HG02943 (cell line): ENCODE measurements at regions not wholly inside any gene's neighbourhood (a gene's known extent, or its start where the extent isn't known, plus 50 kb on each side); places are given as distances from the start of the nearest gene placed in this dataset.
"Not testable (repeated sequence)": the region's sequence is repeated elsewhere in the genome, so short reads cannot be mapped to it uniquely, and the experiment has no call there.

Source experiments
- ATAC-seq: cut with Tn5 transposase; IDR thresholded peaks from one replicate; pipeline ENCODE4 v1.9.1; 2021; ENCODE audit warnings: mild to moderate bottlenecking, low read depth, moderate library complexity; ENCODE audit not compliant: unreplicated experiment

DNA sequence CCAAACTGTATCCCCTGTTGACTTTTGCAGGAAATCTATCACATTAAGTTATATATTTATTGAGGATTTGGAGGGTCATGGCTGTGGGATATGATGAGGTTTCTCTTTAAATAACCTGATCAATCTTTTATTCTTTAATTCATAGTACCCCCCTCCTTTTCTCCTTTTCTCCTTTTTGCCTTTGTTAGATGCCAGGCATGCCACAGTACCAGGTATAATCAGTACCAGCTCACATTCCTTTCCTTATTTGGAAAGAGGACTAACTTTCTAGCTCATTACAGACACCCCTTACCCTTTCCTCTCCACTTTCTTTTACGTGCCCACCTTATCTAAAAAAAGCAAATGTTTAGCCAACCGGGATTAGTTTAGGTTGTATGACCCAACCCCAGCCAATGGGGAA, 326.4 kb upstream of the NAALADL2 start:
- ATAC-seq, result no peak

DNA sequence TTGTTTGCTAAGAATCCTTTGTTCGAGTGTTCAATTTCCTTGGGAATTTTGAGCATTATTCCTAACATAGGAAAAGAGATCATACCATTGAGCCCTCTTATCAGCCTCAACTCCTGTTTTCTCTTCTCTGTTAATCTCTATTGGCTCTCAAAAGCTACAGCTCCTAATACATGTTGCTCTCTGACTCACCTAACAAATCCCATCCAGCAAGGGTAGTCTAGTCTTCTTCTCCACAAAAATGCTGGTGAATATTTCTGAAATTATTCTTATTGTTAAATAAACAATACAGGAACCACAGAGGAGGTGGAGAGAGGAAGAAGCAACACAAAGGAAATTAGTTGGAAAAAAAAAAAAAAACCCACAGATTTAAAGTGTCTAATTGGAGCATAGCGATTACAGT, 325.8 kb upstream of the NAALADL2 start:
- no peak for ATAC-seq

DNA sequence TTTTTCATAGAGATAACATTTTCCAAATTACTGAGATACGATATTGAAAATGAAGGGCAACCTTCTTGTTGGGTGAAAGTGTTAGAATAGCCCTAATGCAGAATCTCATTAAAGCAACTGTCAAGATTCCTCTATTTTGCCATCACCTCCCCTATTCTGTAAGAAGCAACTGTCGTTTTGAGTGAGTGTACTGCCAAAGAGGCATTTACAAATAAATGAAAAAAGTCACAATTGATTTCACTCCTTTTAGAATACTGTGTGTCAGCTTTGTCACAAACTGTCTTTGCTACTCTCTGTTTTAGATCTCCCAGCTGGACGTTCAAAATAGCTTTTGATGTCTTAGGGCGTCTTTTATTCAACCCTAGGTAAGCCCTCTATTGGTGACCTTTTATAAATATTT, 322.8 kb upstream of the NAALADL2 start:
- ATAC-seq, result no peak

DNA sequence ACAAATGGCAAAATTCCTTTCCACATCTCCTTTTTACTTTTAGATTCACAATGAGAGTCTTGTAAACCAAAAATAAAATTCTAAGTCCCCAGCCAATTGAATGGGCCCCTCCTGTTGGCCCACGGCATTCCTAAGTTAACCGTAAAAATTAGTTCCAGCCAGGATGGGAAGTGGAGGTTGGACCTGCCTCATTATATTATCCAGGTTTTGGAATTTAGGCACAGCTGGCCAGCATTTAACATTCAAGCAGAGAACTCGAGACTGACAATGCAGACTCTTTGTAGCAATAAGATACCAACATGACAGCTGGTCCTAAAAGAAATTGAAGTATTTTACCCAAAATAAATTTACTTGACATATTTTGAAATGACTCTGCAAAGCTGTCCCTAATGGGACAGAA, 321.0 kb upstream of the NAALADL2 start:
- ATAC-seq, result no peak

GRCh38 chr3:174540116-174540908, 318.8 kb upstream of the NAALADL2 start:
- no peak for ATAC-seq

GRCh38 chr3:174541708-174542315, 317.3 kb upstream of the NAALADL2 start:
- ATAC-seq, result no peak

GRCh38 chr3:174547801-174548435, 311.2 kb upstream of the NAALADL2 start:
- ATAC-seq, result no peak

- ATAC-seq, result no peak
These were observed 310.1 kb upstream of the NAALADL2 start for GRCh38 chr3:174548841-174549623.

GRCh38 chr3:174581558-174581957, 277.6 kb upstream of the NAALADL2 start:
- no peak for ATAC-seq

DNA sequence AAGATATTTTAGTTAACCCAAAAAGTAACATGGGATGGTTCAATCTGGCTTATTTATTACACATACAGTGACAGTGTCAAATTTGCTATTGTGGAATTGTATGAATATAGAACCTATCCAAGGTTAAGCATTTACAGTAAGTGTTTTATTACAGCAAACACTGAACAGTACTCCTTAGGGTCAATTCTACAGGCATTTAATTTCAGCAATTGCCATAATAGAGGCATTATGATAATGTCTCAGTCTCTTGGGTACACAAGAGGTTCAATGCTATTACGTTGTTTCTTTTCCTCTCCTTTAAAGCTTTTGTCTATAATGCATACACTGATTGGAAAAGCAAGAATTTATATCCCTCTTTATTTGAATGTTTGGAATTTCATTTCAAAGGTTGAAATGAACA, 275.7 kb upstream of the NAALADL2 start:
- no peak for ATAC-seq

DNA sequence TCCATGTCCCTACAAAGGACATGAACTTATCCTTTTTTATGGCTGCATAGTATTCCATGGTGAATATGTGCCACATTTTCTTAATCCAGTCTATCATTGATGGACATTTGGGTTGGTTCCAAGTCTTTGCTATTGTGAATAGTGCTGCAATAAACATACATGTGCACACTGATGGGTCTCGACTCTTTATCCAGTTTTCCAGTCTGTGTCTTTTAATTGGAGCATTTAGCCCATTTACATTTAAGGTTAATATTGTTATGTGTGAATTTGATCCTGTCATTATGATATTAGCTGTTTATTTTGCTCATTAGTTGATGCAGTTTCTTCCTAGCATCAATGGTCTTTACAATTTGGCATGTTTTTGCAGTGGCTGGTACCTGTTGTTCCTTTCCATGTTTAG, 272.0 kb upstream of the NAALADL2 start:
- not testable (repeated sequence) for ATAC-seq

DNA sequence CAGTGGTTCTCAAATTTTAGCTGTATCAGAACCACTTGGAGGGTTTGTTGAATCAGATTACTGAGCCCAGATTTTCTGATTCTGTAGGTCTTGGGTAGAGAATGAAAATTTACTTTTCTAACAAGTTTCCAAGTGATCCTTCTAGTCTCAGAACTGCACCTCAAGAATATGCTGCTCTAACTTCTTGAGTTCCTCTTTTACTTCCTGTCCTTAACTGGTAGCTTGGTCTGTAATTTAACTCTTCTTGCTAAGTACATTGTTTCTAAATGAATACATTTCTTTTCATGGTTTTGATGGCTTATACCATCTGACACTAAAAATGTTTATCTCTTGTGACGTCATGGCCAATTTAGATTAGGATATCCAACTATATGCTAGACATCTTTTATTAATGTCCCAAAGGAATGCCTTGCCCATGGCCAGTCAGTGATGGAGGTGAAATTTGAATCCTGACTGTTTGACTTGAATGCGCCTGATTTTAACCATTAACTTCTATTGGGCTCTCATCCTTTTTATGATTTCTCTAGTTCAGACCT, 262.6 kb upstream of the NAALADL2 start:
- ATAC-seq, result no peak

DNA sequence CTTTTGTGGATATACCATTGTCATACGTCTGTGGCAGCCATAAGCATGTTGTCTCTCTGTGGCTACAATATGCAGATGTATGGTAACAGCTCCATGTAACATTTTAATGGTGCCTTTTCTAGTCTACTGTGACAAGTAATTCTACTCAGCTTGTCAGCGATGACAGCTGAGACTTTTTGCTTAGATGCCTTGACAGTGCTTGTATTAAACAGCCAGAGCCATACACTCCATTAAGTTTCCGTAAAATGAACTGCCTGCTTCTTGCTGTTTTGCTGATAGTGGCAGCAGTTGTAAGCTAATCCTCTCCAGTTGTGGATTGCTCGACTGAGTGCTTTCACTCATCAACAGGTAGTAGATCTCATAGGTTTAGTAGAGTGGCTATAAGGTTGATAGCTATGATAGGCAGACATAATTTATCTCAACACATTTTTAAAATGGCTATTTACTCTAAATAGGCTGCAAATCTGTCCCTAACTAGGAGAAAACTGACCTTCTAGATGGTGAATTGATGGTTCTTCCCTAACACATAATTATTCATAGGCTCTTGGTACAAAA, 260.2 kb upstream of the NAALADL2 start:
- no peak for ATAC-seq

GRCh38 chr3:174613173-174613572, 246.0 kb upstream of the NAALADL2 start:
- no peak for ATAC-seq

- no peak for ATAC-seq
These were observed 245.1 kb upstream of the NAALADL2 start for GRCh38 chr3:174614036-174614435.

- no peak for ATAC-seq
These were observed 240.6 kb upstream of the NAALADL2 start for GRCh38 chr3:174618368-174619080.

GRCh38 chr3:174619239-174619638, 239.9 kb upstream of the NAALADL2 start:
- ATAC-seq, result no peak

- ATAC-seq, result no peak
These were observed 239.0 kb upstream of the NAALADL2 start for GRCh38 chr3:174620138-174620537.

DNA sequence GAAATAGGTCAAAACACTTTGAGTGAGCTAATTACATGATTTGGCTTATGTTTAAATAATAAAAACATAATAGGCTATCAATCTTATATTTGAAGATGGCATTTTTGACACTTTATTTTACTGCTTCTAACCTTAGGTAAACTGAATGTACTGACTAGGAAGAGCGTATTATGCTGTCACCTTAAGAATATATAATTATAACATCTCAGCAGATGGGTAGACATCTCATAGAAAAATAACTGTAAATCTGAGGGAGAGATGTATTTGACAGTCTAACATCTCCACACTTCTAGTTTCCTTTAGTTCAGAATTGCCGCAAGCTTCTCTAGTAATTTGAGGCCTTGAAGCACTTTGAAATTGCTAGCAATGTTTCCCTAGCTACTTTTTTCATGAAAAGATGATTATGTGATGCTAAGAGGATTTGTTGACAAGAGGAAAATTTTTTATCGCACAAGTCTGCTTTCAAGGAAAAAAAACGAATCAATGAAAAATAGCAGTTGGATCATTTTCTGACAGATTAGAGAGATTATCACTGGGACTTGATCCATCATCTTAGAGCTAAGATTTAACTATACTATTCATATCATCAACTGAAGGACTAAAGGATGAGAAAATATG, 238.2 kb upstream of the NAALADL2 start:
- no peak for ATAC-seq
